IMR-90 (cell line): ENCODE measurements at regions not wholly inside any gene's neighbourhood (a gene's known extent, or its start where the extent isn't known, plus 50 kb on each side); places are given as distances from the start of the nearest gene placed in this dataset.

Experiments
- ATAC-seq: fragments of 200-7000 bp; cut with Tn5 transposase; 2 replicates; pipeline ENCODE4 v1.9.1; 2020; ENCODE audit warnings: low read depth, mild to moderate bottlenecking, moderate library complexity
- BruUV-seq: library from RNA; stranded (reverse); fragments of 400-500 nt; replicated peaks from 2 replicates; lab custom pipeline; 2021; lab: Mats Ljungman, UMichigan
- CTCF ChIA-PET: fragments of 300-600 bp; formaldehyde crosslinking; extraction: SDS; loops from one replicate; lab custom pipeline; 2021; ENCODE audit warnings: antibody characterized with exemption; lab: Yijun Ruan, JAX
- POLR2A ChIA-PET: fragments of 300-600 bp; sonication (Branson Sonifier 250); formaldehyde crosslinking; loops from one replicate; lab custom pipeline; 2022; ENCODE audit warnings: antibody characterized with exemption; ENCODE audit not compliant: unreplicated experiment; lab: Charles Lee
- DNase-seq: peaks from one replicate; pipeline ENCODE4 v3.0.0; 2013
- H2AFZ ChIP-seq: replicated peaks from 2 replicates; pipeline ENCODE3; 2013; ENCODE audit warnings: low read length, mild to moderate bottlenecking; ENCODE audit not compliant: poor library complexity
- H2AK5ac ChIP-seq: 2 replicates; pipeline ENCODE4 v1.6.1; 2013; ENCODE audit warnings: low read depth, low read length, inconsistent platforms
- H2AK9ac ChIP-seq: replicated peaks from 2 replicates; pipeline ENCODE3; 2013; ENCODE audit warnings: mild to moderate bottlenecking, low read depth, low read length, moderate library complexity; ENCODE audit not compliant: poor library complexity
- H2BK120ac ChIP-seq: 2 replicates; pipeline ENCODE4 v1.6.1; 2013; ENCODE audit warnings: low read depth, low read length, inconsistent platforms
- H2BK15ac ChIP-seq: 3 replicates; pipeline ENCODE4 v1.6.1; 2013; ENCODE audit warnings: low read depth, low read length, inconsistent platforms
- H2BK20ac ChIP-seq: 2 replicates; pipeline ENCODE4 v1.6.1; 2013; ENCODE audit warnings: low read depth, mild to moderate bottlenecking, inconsistent platforms, low read length, moderate library complexity
- H2BK5ac ChIP-seq: 2 replicates; pipeline ENCODE4 v1.6.1; 2013; ENCODE audit warnings: mild to moderate bottlenecking, low read depth, low read length, inconsistent platforms; ENCODE audit not compliant: poor library complexity, severe bottlenecking
- H3K14ac ChIP-seq: replicated peaks from 2 replicates; pipeline ENCODE4 v1.6.1; 2013; ENCODE audit warnings: low read depth, low read length, inconsistent platforms
- H3K18ac ChIP-seq: 2 replicates; pipeline ENCODE4 v1.6.1; 2013; ENCODE audit warnings: low read depth, low read length, control low read depth
- H3K23ac ChIP-seq: 2 replicates; pipeline ENCODE4 v1.6.1; 2013; ENCODE audit warnings: low read depth, low read length, inconsistent platforms
- H3K27ac ChIP-seq: 2 replicates; pipeline ENCODE4 v1.5.1; 2013; ENCODE audit warnings: mild to moderate bottlenecking, control low read depth, low read length; ENCODE audit not compliant: insufficient read depth
- H3K27me3 ChIP-seq: 2 replicates; pipeline ENCODE4 v1.6.1; 2013; ENCODE audit warnings: low read length; ENCODE audit not compliant: control insufficient read depth, insufficient read depth
- H3K36me3 ChIP-seq: 2 replicates; pipeline ENCODE4 v1.6.1; 2013; ENCODE audit warnings: low read length, mixed read lengths; ENCODE audit not compliant: control insufficient read depth, insufficient read depth
- H3K4ac ChIP-seq: 2 replicates; pipeline ENCODE4 v1.6.1; 2013; ENCODE audit warnings: low read depth, low read length, inconsistent platforms
- H3K4me1 ChIP-seq: 2 replicates; pipeline ENCODE4 v1.6.1; 2013; ENCODE audit warnings: low read length, mixed read lengths; ENCODE audit not compliant: control insufficient read depth, insufficient read depth
- H3K4me2 ChIP-seq: 2 replicates; pipeline ENCODE4 v1.6.1; 2013; ENCODE audit warnings: low read depth, mild to moderate bottlenecking, control low read depth, low read length, moderate library complexity
- H3K4me3 ChIP-seq: 2 replicates; pipeline ENCODE4 v1.5.1; 2013; ENCODE audit warnings: low read depth, mild to moderate bottlenecking, control low read depth, low read length, moderate library complexity; ENCODE audit not compliant: insufficient read depth
- H3K56ac ChIP-seq: 2 replicates; pipeline ENCODE4 v1.6.1; 2013; ENCODE audit warnings: low read length, inconsistent platforms; ENCODE audit not compliant: insufficient read depth; ENCODE audit errors: extremely low read depth
- H3K79me1 ChIP-seq, 2 experiments: 2 replicates each; pipeline ENCODE4 v1.6.1; 2013; ENCODE audit warnings: low read length in 2 of 2, inconsistent platforms in 1 of 2, low read depth in 1 of 2
- H3K9ac ChIP-seq: 2 replicates; pipeline ENCODE4 v1.6.1; 2013; ENCODE audit warnings: low read depth, low read length, control low read depth
- H3K9me1 ChIP-seq: 2 replicates; pipeline ENCODE4 v1.6.1; 2013; ENCODE audit warnings: low read length, inconsistent platforms; ENCODE audit not compliant: insufficient read depth
- H3K9me3 ChIP-seq: 2 replicates; pipeline ENCODE4 v1.6.1; 2013; ENCODE audit warnings: low read length; ENCODE audit not compliant: control insufficient read depth, insufficient read depth
- H4K20me1 ChIP-seq: 2 replicates; pipeline ENCODE4 v1.6.1; 2013; ENCODE audit warnings: low read length, inconsistent platforms; ENCODE audit not compliant: insufficient read depth
- H4K5ac ChIP-seq: 2 replicates; pipeline ENCODE4 v1.6.1; 2013; ENCODE audit warnings: mild to moderate bottlenecking, low read depth, low read length, control low read depth
- H4K8ac ChIP-seq, 2 experiments: 2 replicates each; pipeline ENCODE4 v1.6.1; 2013; ENCODE audit warnings: low read depth in 2 of 2, low read length in 2 of 2, control low read depth in 1 of 2, inconsistent platforms in 1 of 2
- H4K91ac ChIP-seq: 2 replicates; pipeline ENCODE4 v1.6.1; 2013; ENCODE audit warnings: low read depth, low read length, inconsistent platforms; ENCODE audit not compliant: insufficient read depth
- CEBPB ChIP-seq: IDR thresholded peaks from 2 replicates; pipeline ENCODE4 v1.6.1; 2012; ENCODE audit warnings: low read depth, low read length, improper control_type of control experiment
- CTCF ChIP-seq: conservative IDR thresholded peaks from 2 replicates; pipeline ENCODE4 v1.5.1; 2012; ENCODE audit warnings: mild to moderate bottlenecking, low read depth, low read length, improper control_type of control experiment
- ELK1 ChIP-seq: fragments of 150-350 bp; IDR thresholded peaks from 2 replicates; pipeline ENCODE4 v1.6.1; 2016; ENCODE audit warnings: low read depth, mild to moderate bottlenecking, low read length, moderate library complexity, borderline replicate concordance
- FOS ChIP-seq: fragments of 150-350 bp; IDR thresholded peaks from 2 replicates; pipeline ENCODE4 v1.6.1; 2016; ENCODE audit warnings: low read depth, low read length
- MAFK ChIP-seq: IDR thresholded peaks from 2 replicates; pipeline ENCODE4 v1.6.1; 2012; ENCODE audit warnings: low read depth, low read length, improper control_type of control experiment
- MAZ ChIP-seq: IDR thresholded peaks from 2 replicates; pipeline ENCODE4 v1.6.1; 2012; ENCODE audit warnings: low read depth, mild to moderate bottlenecking, low read length, improper control_type of control experiment, moderate library complexity, borderline replicate concordance
- MXI1 ChIP-seq: IDR thresholded peaks from 2 replicates; pipeline ENCODE4 v1.6.1; 2012; ENCODE audit warnings: low read depth, mild to moderate bottlenecking, low read length, moderate library complexity, borderline replicate concordance
- NFE2L2 ChIP-seq: fragments of 150-350 bp; IDR thresholded peaks from 2 replicates; pipeline ENCODE4 v1.6.1; 2016; ENCODE audit warnings: low read depth, mild to moderate bottlenecking, low read length
- POLR2A ChIP-seq: IDR thresholded peaks from 2 replicates; pipeline ENCODE4 v1.6.1; 2012; ENCODE audit warnings: mild to moderate bottlenecking, low read depth, low read length
- RCOR1 ChIP-seq: IDR thresholded peaks from 2 replicates; pipeline ENCODE4 v1.6.1; 2012; ENCODE audit warnings: mild to moderate bottlenecking, low read length, improper control_type of control experiment; ENCODE audit not compliant: insufficient replicate concordance
- RFX5 ChIP-seq: IDR thresholded peaks from 2 replicates; pipeline ENCODE4 v1.8.0; 2012; ENCODE audit warnings: low read depth, mild to moderate bottlenecking, low read length, moderate library complexity
- SMC3 ChIP-seq: fragments of 150-350 bp; IDR thresholded peaks from 2 replicates; pipeline ENCODE4 v1.6.1; 2016; ENCODE audit warnings: low read depth, mild to moderate bottlenecking, antibody characterized with exemption, low read length, moderate library complexity
- WGBS, 2 experiments: methylation state at CpG; one replicate each; pipeline versions ENCODE4 v1.1.5 to v1.1.7; 2013; ENCODE audit warnings: missing lambda C conversion rate in 2 of 2; ENCODE audit not compliant: insufficient read length in 1 of 2; ENCODE audit errors: extremely low coverage in 2 of 2; 5-methylcytosine and 5-hydroxymethylcytosine counted together
- dilution Hi-C: fragments of 300-500 bp; cut with HindIII; formaldehyde crosslinking; loops from one replicate; pipeline ENCODE4 v1.14.3; 2018; ENCODE audit warnings: low sequenced_read_pairs; ENCODE audit not compliant: unreplicated experiment
- in situ Hi-C: fragments of 300-500 bp; cut with MboI; formaldehyde crosslinking; loops from 3 replicates; pipeline ENCODE4 v1.14.3; 2019; ENCODE audit warnings: low sequenced_read_pairs, inconsistent platforms, mixed read lengths
- intact Hi-C: fragments of 100-400 bp; cut with micrococcal nuclease; formaldehyde crosslinking; loops from 2 replicates; pipeline ENCODE4 v1.10.0; 2022

- no peaks in the 10 kb centered on the region for H3K9me1 ChIP-seq
- BruUV-seq, result no TSS peak
- peak overlapping the region; percentile 21 for H2AFZ ChIP-seq
- no peak for ATAC-seq
- peaks cover 7% of the 10 kb centered on the region; the same call in 1 of the 2 replicates for H3K9me3 ChIP-seq
- H2AK9ac ChIP-seq, result no peak overlapping the region
- TF ChIP-seq ELK1 (no peak), MXI1 (no peak), MAZ (no peak), CTCF (no peak), SMC3 (no peak), FOS (no peak), RFX5 (no peak), MAFK (no peak), RCOR1 (no peak), CEBPB (no peak), POLR2A (no peak), NFE2L2 (no peak)
- no peak for DNase-seq
- no peak overlapping the region for H4K5ac ChIP-seq
- H3K36me3 ChIP-seq, result no peaks in the 10 kb centered on the region
- no peaks in the 10 kb centered on the region for H3K4me1 ChIP-seq
- H3K14ac ChIP-seq, result no peak overlapping the region
- no peak overlapping the region for H3K4me2 ChIP-seq
- no peak overlapping the region for H2BK20ac ChIP-seq
- H2AK5ac ChIP-seq, result no peak overlapping the region
- H2BK5ac ChIP-seq, result no peak overlapping the region
- POLR2A ChIA-PET, result no interaction called here
- H3K18ac ChIP-seq, result no peak overlapping the region
- no peak overlapping the region for H3K23ac ChIP-seq
- no peak overlapping the region for H3K9ac ChIP-seq
- no peak overlapping the region for H3K4me3 ChIP-seq
- H3K56ac ChIP-seq, result no peak overlapping the region
- 83% methylated on average over 1 of the region's 7 CpGs; no CpG with 5 or more reads in 1 of the 2 experiments for WGBS, 2 experiments
- intact Hi-C loops, result no loop called here
- CTCF ChIA-PET, result no interaction called here
- no peak overlapping the region for H2BK15ac ChIP-seq
- in situ Hi-C loops, result no loop called here
- no peak overlapping the region for H4K8ac ChIP-seq
- H4K20me1 ChIP-seq, result no peaks in the 10 kb centered on the region
- no peak overlapping the region for H2BK120ac ChIP-seq
- no peak overlapping the region for H3K4ac ChIP-seq
- peaks cover 52% of the 10 kb centered on the region for H3K27me3 ChIP-seq
- no peak overlapping the region for H3K27ac ChIP-seq
- H4K91ac ChIP-seq, result no peak overlapping the region
- dilution Hi-C loops, result no loop called here
- H3K79me1 ChIP-seq, result no peaks in the 10 kb centered on the region
These were observed 76.6 kb downstream of the IRF8 start for GRCh38 chr16:85975451-85975981.
